Ishikawa (cell line): ENCODE measurements at regions not wholly inside any gene's neighbourhood (a gene's known extent, or its start where the extent isn't known, plus 50 kb on each side); places are given as distances from the start of the nearest gene placed in this dataset.

Experiments
- CEBPB ChIP-seq: IDR thresholded peaks from 2 replicates; pipeline ENCODE4 v1.6.1; 2012
- NFIC ChIP-seq: IDR thresholded peaks from 2 replicates; pipeline ENCODE4 v1.6.1; 2012
- RAD21 ChIP-seq: IDR thresholded peaks from 2 replicates; pipeline ENCODE4 v1.6.1; 2012; ENCODE audit warnings: low read depth
- TF ChIP-seq, protein P1 (sequence below): IDR thresholded peaks from 2 replicates; pipeline ENCODE4 v1.6.1; 2012; ENCODE audit warnings: low read depth, mild to moderate bottlenecking
- TF ChIP-seq, protein P2 (sequence below): IDR thresholded peaks from 2 replicates; pipeline ENCODE4 v1.6.1; 2012

DNA sequence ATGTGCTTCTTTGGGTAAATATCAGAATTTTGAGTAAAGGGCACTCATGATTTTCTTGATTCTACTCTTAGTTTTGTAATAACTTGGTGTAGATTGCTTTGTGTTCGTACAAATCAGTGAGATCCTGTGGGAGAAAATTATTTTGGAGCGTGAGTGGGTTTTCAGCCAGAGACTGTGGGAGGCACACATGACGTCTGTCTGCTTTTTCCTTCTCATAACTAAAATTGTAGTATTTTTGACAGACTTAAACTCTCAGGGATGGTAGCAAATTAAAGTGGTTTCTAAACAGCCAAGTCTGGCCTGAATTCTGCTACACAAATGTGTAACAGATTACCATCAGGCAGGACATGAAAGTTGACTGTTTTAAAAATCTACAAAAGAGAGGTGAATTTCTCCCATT, 222.6 kb downstream of the OTOR start:
- TF ChIP-seq RAD21, result no peak
- TF ChIP-seq NFIC, result no peak
- TF ChIP-seq, protein P1, sequence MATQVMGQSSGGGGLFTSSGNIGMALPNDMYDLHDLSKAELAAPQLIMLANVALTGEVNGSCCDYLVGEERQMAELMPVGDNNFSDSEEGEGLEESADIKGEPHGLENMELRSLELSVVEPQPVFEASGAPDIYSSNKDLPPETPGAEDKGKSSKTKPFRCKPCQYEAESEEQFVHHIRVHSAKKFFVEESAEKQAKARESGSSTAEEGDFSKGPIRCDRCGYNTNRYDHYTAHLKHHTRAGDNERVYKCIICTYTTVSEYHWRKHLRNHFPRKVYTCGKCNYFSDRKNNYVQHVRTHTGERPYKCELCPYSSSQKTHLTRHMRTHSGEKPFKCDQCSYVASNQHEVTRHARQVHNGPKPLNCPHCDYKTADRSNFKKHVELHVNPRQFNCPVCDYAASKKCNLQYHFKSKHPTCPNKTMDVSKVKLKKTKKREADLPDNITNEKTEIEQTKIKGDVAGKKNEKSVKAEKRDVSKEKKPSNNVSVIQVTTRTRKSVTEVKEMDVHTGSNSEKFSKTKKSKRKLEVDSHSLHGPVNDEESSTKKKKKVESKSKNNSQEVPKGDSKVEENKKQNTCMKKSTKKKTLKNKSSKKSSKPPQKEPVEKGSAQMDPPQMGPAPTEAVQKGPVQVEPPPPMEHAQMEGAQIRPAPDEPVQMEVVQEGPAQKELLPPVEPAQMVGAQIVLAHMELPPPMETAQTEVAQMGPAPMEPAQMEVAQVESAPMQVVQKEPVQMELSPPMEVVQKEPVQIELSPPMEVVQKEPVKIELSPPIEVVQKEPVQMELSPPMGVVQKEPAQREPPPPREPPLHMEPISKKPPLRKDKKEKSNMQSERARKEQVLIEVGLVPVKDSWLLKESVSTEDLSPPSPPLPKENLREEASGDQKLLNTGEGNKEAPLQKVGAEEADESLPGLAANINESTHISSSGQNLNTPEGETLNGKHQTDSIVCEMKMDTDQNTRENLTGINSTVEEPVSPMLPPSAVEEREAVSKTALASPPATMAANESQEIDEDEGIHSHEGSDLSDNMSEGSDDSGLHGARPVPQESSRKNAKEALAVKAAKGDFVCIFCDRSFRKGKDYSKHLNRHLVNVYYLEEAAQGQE, result no peak
- no peak for TF ChIP-seq CEBPB
- TF ChIP-seq, protein P2, sequence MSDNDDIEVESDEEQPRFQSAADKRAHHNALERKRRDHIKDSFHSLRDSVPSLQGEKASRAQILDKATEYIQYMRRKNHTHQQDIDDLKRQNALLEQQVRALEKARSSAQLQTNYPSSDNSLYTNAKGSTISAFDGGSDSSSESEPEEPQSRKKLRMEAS, result no peak
